ENCODE measurements at regions not wholly inside any gene's neighbourhood (a gene's known extent, or its start where the extent isn't known, plus 50 kb on each side); places are given as distances from the start of the nearest gene placed in this dataset.

DNA sequence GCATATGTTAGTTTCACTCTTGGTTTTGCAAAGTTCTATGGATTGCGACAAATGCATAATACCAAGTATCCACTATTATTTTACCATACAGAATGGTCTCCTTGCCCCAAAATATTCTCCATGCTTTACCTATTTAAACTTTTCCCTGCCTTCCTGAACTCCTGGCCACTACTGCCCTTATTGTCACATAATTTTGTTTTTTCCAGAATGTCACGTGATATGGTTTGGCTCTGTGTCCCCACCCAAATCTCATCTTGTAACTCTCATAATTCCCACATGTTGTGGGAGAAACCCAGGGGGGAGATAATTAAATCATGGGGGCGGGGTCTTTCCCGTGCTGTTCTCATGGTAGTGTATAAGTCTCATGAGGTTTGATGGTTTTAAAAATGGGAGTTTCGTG is 760.0 kb downstream of the METTL4 start:
- H3K27ac ChIP-seq (ENCODE audit: low read length): no peak overlapping the region
- no peaks in the 10 kb centered on the region for H3K27me3 ChIP-seq (ENCODE audit: low read depth, low read length)
- H2AFZ ChIP-seq (ENCODE audit: low read depth, low read length): no peak overlapping the region
- no peaks in the 10 kb centered on the region for H4K20me1 ChIP-seq (ENCODE audit: insufficient read depth, low read length)
- H3K9me3 ChIP-seq (ENCODE audit: insufficient read depth, low read length): no peaks in the 10 kb centered on the region
- H3K36me3 ChIP-seq (replicated peaks; ENCODE audit: low read depth, low read length): no peaks in the 10 kb centered on the region
- no peak overlapping the region for H3K9ac ChIP-seq (ENCODE audit: low read length)
- no peaks in the 10 kb centered on the region for H3K4me1 ChIP-seq (ENCODE audit: low read length)
- no peaks in the 10 kb centered on the region for H3K79me2 ChIP-seq (ENCODE audit: low read length)
- H3K4me3 ChIP-seq (ENCODE audit: low read length): no peak overlapping the region
- TF ChIP-seq, protein P1, sequence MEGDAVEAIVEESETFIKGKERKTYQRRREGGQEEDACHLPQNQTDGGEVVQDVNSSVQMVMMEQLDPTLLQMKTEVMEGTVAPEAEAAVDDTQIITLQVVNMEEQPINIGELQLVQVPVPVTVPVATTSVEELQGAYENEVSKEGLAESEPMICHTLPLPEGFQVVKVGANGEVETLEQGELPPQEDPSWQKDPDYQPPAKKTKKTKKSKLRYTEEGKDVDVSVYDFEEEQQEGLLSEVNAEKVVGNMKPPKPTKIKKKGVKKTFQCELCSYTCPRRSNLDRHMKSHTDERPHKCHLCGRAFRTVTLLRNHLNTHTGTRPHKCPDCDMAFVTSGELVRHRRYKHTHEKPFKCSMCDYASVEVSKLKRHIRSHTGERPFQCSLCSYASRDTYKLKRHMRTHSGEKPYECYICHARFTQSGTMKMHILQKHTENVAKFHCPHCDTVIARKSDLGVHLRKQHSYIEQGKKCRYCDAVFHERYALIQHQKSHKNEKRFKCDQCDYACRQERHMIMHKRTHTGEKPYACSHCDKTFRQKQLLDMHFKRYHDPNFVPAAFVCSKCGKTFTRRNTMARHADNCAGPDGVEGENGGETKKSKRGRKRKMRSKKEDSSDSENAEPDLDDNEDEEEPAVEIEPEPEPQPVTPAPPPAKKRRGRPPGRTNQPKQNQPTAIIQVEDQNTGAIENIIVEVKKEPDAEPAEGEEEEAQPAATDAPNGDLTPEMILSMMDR (IDR thresholded peaks at IDR 0.05; ENCODE audit: low read depth, low read length): no peak
- no peak for TF ChIP-seq EZH2phosphoT487 (IDR thresholded peaks at IDR 0.05; ENCODE audit: low read depth)
- H3K4me2 ChIP-seq (ENCODE audit: low read length): no peak overlapping the region

DNA sequence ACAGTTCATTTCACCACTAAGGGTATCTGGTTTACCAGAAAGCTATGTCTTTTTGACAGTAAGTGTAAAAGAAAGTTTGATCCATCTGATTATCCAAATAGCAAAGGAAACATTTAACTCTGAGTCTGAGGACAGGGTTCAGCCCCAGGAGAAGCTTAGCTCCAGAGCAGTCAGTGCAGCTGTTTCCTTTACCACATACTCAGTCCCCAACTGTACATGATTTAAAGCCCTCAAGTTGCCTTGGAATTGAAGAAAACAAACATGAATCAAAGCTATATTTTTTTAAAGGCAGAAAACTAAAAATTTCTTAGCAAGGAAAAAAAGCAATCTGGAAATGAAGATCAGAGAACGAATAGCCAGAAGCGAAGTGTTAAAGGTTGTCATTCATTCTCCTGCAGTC is 746.0 kb downstream of the METTL4 start:
- Histone ChIP-seq H3K4me1 (ENCODE audit: low read length) (no peaks in the 10 kb centered on the region), H3K79me2 (ENCODE audit: low read length) (no peaks in the 10 kb centered on the region), H3K36me3 (replicated peaks; ENCODE audit: low read depth, low read length) (no peaks in the 10 kb centered on the region), H3K9me3 (ENCODE audit: insufficient read depth, low read length) (no peaks in the 10 kb centered on the region), H3K4me3 (ENCODE audit: low read length) (no peak overlapping the region), H3K27ac (ENCODE audit: low read length) (no peak overlapping the region), H2AFZ (ENCODE audit: low read depth, low read length) (no peak overlapping the region), H3K4me2 (ENCODE audit: low read length) (no peak overlapping the region), H3K9ac (ENCODE audit: low read length) (no peak overlapping the region), H4K20me1 (ENCODE audit: insufficient read depth, low read length) (no peaks in the 10 kb centered on the region), H3K27me3 (ENCODE audit: low read depth, low read length) (no peaks in the 10 kb centered on the region)
- TF ChIP-seq, protein P1 (IDR thresholded peaks at IDR 0.05; ENCODE audit: low read depth, low read length): no peak
- no peak for TF ChIP-seq EZH2phosphoT487 (IDR thresholded peaks at IDR 0.05; ENCODE audit: low read depth)

DNA sequence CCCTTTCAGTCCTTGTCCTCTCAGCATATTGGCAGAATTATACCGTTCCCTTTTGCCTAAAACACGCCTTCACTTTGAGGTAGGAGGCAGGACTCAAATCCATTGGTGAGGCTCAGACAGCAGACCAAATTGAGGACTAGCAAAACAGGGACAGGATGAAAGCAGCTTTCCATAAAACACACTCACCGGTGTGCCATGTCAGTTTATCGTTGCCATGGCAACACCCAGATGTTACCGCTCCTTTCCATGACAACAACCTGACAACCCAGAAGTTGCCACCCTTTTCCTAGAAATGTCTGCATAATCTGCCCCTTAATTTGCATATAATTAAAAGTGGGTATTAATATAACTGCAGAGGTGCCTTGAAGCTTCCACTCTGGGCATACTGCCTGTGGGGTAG is 730.4 kb downstream of the METTL4 start:
- Histone ChIP-seq H3K4me1 (ENCODE audit: low read length) (no peaks in the 10 kb centered on the region), H3K36me3 (replicated peaks; ENCODE audit: low read depth, low read length) (no peaks in the 10 kb centered on the region), H3K4me2 (ENCODE audit: low read length) (no peak overlapping the region), H3K27ac (ENCODE audit: low read length) (no peak overlapping the region), H4K20me1 (ENCODE audit: insufficient read depth, low read length) (no peaks in the 10 kb centered on the region), H3K9me3 (ENCODE audit: insufficient read depth, low read length) (no peaks in the 10 kb centered on the region), H3K27me3 (ENCODE audit: low read depth, low read length) (no peaks in the 10 kb centered on the region), H3K4me3 (ENCODE audit: low read length) (no peak overlapping the region), H2AFZ (ENCODE audit: low read depth, low read length) (no peak overlapping the region), H3K9ac (ENCODE audit: low read length) (no peak overlapping the region), H3K79me2 (ENCODE audit: low read length) (no peaks in the 10 kb centered on the region)
- no peak for TF ChIP-seq EZH2phosphoT487 (IDR thresholded peaks at IDR 0.05; ENCODE audit: low read depth)
- TF ChIP-seq, protein P1 (IDR thresholded peaks at IDR 0.05; ENCODE audit: low read depth, low read length): no peak

DNA sequence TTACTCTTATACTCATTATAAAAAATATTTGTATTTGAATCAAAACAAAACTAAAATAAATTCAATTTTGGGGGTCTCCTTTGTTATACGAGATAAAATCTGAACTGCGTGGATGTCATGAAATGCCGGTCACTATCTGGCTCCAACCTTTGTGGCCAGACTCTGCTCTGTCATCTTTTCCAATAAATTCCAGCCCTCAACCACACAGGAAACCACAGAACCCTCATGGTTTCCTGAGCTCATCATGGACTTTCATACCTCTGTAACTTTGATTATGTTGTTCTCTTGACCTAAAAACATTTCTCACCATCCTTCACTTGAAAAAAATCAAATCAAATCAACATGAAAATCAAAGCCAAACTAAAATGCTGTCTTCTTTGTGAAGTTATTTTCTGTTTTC is 724.7 kb downstream of the METTL4 start:
- Histone ChIP-seq H2AFZ (ENCODE audit: low read depth, low read length) (no peak overlapping the region), H3K4me1 (ENCODE audit: low read length) (no peaks in the 10 kb centered on the region), H3K27ac (ENCODE audit: low read length) (no peak overlapping the region), H3K9me3 (ENCODE audit: insufficient read depth, low read length) (no peaks in the 10 kb centered on the region), H3K27me3 (ENCODE audit: low read depth, low read length) (no peaks in the 10 kb centered on the region), H3K4me2 (ENCODE audit: low read length) (no peak overlapping the region), H3K9ac (ENCODE audit: low read length) (no peak overlapping the region), H3K79me2 (ENCODE audit: low read length) (no peaks in the 10 kb centered on the region), H3K36me3 (replicated peaks; ENCODE audit: low read depth, low read length) (no peaks in the 10 kb centered on the region), H4K20me1 (ENCODE audit: insufficient read depth, low read length) (no peaks in the 10 kb centered on the region), H3K4me3 (ENCODE audit: low read length) (no peak overlapping the region)
- TF ChIP-seq, protein P1 (IDR thresholded peaks at IDR 0.05; ENCODE audit: low read depth, low read length): no peak
- no peak for TF ChIP-seq EZH2phosphoT487 (IDR thresholded peaks at IDR 0.05; ENCODE audit: low read depth)

All from OCI-LY3 (cell line).